Stromal cell of bone marrow (primary cell): ENCODE measurements at regions not wholly inside any gene's neighbourhood (a gene's known extent, or its start where the extent isn't known, plus 50 kb on each side); places are given as distances from the start of the nearest gene placed in this dataset.
A peak's percentile ranks its signal among the peaks of the same experiment; 100 is the strongest.
"Not testable (repeated sequence)": the region's sequence is repeated elsewhere in the genome, so short reads cannot be mapped to it uniquely, and the experiment has no call there.

Experiments used
- DNase-seq: peaks from one replicate; pipeline ENCODE4 v3.0.0-alpha.2; 2012; ENCODE audit warnings: low read depth

GRCh38 chr2:238761868-238762267 lies 86.0 kb upstream of the TWIST2 start:
- no peak for DNase-seq

GRCh38 chr2:238763471-238763995 lies 84.4 kb upstream of the TWIST2 start:
- no peak for DNase-seq

- no peak for DNase-seq
Measured at GRCh38 chr2:238765590-238765989, 82.3 kb upstream of the TWIST2 start.

DNA sequence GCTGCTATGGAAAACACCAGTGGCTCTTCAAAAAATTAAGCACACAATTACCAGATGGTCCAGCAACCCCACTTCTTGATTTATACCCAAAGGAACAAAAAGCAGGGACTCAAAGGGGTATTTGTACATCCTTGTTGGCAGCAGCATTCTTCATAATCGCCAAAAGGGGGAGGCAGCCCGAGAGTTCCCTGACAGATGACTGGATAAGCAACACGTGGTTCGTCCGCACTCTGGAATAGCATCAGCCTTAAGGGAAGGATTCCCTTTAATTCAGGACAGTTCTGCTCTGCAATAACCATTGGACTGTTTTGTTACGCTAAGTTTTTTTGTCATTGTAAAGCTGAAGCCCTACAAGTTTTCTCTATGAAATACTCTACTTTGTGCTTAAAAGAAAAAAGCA lies 76.7 kb upstream of the TWIST2 start:
- DNase-seq = peak; percentile 11

DNA sequence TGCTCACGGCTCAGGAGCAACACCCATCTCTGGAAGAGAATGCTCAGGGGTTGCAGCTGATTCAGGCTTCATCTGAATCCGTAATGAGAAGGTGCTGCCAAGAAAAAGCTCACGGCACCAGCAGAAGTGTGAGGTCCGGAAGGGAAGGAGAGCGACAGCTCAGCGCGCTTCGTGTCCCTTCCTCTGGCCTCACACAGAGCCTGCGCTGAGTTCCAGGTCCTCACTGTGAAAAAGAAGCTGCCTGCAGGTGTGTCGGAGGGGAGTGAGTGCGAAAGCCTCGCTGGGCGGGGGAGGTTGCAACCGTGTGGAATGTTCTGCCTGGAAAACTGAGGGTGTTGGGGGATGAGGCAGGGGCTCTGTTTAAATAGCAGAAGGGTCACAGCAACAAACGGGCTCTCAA lies 76.2 kb upstream of the TWIST2 start:
- DNase-seq = no peak

DNA sequence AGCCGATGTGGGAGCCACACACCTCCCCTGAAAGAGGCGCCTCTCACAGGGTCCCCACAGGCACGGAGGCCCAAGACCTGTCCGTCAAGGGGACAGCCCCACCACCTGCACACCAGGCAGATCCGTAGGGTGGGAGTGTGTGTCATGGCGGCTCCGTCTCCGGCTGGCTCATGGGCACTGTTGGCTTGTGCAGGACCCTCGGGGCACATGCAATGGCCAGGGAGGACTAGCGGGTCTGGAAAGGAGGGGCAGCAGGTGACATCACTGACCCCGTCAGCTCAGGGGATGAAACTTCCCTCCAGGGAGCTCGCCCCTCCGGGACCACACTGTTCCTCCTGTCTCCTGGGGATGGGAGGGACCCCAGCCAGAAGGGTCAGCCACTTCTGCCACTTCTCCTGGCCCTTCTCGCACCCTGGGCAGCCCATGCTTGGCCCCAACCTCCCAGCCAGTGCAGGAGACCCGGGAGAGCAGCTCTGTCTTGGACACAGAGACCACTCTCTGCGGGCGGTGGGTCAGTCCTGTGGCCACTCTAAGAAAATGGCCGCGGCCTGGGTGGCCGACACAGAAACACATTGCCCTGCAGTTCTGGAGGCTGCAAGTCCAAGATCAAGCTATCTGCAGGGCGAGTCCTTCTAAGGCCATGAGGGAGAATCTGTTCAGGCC lies 75.1 kb upstream of the TWIST2 start:
- DNase-seq = no peak

DNA sequence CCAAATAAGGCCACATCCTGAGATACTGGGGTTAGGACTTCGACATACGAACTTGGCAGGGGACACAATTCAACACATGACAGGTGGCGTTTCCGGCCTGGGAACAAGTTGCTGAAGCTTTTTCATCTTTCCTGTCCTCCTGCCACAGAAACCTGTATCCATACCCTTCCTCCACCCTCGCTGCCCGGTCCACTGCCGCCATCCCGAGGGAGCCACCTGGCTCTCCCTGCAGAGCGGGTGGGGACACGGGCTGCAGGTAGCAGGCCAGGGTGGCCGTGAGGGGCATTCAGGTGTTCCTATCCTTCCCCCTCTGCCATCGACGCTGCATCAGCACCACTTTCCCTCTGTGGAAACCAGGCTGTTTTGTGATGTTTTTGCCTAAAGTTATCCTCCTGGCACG lies 74.4 kb upstream of the TWIST2 start:
- DNase-seq = no peak

DNA sequence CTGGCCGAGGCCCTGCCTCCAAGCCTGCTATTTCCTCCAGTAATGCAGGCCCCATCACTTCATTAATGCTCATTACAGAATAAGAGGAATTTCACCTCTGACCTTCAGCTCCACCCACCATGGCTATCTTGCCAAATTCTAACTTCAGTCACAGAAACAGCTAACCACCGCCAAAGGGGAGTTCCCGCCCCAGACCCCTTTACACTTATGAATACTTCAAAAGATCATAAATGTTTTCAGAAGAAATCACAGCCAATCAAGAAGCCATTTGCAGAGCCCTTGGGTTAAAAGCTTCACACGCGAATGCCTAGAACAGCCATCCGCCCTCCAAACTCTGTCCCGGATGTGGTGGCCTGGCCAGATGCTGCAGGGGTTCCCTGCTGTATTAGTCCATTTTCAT lies 73.8 kb upstream of the TWIST2 start:
- DNase-seq = no peak

GRCh38 chr2:238774980-238775509 lies 72.8 kb upstream of the TWIST2 start:
- no peak for DNase-seq

DNA sequence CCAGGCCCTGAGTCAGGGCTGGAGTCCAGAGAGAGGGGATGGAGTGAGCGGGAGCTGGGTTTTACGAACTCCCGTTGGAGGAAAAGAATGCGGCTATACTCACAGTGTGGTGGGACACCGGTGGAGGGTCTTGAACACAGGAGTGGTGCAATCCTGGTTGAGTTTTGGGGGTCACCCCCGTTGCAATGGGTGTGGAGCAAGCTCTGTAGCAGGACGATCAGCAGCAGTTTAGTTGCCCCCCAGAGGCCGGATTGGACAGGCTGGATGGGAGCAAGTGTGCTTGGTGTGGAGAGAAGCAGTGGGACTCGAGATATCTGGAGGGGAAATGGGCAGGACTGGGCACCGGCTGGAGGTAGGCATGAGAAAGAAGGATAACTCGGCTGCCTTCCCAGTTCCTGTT lies 72.3 kb upstream of the TWIST2 start:
- no peak for DNase-seq

DNA sequence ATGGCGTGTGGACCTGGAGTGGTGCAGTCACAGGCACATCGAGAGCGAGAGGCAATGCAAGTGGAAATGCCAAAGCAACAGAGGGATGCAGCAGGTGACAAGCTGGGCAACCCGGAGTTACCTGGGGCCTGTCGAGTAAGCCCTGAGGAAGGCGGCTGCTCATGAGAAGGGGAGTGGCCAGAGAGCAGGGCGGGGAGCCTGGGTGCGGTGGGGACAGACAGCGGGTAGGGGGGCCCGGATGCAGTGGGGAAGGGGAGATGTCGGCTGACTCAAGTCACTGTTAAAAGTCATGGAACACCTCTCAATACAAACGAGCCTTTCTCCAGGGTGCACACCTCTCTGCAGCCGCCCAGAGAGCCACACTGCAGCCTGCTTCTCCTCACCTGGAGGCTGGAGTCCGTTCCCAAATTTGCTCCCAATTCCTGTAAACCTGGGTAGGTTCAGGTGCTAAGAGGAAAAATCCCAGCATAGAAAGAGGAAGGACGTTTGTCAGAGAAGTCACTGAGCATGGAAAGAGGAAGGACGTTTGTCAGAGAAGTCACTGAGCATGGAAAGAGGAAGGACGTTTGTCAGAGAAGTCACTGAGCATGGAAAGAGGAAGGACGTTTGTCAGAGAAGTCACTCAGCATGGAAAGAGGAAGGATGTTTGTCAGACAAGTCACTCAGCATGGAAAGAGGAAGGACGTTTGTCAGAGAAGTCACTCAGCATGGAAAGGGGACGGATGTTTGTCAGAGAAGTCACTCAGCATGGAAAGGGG lies 71.7 kb upstream of the TWIST2 start:
- DNase-seq = no peak

DNA sequence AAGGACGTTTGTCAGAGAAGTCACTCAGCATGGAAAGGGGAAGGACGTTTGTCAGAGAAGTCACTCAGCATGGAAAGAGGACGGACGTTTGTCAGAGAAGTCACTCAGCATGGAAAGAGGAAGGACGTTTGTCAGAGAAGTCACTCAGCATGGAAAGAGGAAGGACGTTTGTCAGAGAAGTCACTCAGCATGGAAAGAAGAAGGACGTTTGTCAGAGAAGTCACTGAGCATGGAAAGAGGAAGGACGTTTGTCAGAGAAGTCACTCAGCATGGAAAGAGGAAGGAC lies 71.2 kb upstream of the TWIST2 start:
- DNase-seq = not testable (repeated sequence)

DNA sequence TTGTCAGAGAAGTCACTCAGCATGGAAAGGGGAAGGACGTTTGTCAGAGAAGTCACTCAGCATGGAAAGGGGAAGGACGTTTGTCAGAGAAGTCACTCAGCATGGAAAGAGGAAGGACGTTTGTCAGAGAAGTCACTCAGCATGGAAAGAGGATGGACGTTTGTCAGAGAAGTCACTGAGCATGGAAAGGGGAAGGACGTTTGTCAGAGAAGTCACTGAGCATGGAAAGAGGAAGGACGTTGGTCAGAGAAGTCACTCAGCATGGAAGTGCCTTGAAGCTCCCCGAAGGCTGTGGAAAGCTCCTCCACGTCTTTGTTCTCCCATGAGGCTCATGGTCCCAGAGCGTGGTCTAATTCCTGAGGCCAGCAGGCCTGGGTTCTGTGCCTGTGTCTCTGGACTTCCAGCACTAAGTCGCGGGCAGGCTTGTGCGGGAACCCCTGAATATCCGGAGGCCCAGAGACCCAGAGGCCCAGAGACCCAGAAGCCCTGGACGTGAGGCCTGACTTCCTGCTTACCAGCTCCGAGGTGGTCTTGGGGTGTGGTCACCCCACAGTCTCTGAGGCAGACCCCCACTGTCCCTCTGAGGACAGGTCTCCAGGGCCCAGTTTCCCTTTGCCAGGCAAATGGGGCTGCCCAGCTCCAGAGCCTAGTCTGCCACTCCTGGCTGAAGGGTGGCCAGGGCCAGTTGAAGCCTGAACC lies 70.4 kb upstream of the TWIST2 start:
- no peak for DNase-seq

DNA sequence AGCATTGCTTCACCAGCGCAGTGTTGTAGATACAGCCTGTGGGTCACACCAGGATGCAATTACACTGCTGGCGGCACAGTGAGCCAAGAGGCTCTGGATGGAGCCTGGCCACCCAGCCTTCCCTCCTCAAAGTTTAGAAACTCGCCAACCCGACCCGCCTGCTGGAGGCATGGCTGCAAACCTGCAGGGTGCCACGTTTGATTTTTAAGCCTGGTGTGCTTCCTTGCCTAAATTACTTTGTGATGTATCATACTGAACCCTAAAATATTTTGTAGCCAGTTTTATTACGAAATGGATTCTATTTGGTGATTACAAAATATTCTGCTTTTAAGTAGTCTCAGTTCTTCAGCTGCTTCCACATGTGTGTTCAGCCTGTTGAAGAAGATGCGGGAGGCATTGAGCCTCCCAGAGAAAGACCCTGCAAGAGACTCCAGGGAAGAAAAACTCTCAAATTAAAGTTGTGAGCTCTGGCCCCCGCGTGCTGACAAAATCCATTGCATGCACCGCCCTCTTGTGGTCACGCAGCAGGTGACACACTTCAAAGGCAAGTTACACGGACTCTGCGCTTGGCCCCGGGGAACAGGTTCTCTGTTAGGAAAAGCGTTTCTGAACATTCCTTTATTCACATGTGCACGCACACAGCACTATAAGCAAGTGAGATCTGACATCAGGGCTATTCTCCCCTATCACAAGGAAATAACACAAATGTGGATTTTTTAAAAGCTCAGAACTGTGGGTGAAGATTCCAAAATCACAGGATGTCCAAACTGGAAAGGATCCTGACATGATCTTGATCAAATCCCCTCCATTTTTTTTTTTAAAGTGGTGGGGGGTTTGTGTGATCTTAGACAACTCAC lies 63.0 kb upstream of the TWIST2 start:
- peak; percentile 54 for DNase-seq

DNA sequence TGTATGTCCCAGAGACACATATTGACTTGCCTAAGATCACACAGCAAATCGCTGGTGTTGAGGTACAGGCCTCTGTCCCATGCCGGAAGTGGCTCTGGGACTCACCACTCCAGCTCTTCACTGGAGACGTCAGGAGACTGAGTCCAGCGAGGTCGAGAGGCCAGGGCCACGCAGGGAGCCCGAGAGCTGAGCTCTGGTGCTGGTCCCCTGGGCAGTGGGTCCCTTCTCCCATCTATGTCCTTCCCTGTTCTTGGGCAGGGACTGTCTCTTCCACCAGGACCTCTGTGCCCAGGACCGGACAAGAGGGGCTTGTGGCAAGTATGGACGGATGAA lies 62.4 kb upstream of the TWIST2 start:
- no peak for DNase-seq

DNA sequence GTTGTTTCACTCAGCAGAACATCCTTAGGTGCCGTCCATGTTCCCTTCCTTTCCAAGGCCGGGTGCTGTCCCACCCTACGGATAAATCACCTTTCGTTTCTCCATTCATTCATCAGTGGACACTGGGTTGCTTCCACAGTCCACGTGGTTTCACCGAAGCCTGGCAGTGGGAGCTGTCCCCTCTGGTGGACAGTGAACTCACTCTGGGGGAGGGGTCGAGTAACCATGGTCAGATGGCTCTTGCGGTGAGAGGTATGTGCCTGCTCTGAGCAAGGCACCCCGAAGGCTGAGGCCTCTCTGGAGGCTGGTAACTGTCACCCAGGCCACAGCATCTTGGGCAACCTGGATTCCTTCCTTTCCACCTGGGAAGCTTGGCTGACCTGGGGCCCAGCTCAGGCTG lies 61.5 kb upstream of the TWIST2 start:
- DNase-seq = no peak

GRCh38 chr2:238786792-238787490 lies 60.9 kb upstream of the TWIST2 start:
- DNase-seq = no peak

GRCh38 chr2:238787501-238787900 lies 60.4 kb upstream of the TWIST2 start:
- DNase-seq = no peak

GRCh38 chr2:238789317-238789806 lies 58.5 kb upstream of the TWIST2 start:
- DNase-seq = no peak

GRCh38 chr2:238790126-238790832 lies 57.6 kb upstream of the TWIST2 start:
- no peak for DNase-seq

GRCh38 chr2:238790833-238791230 lies 57.1 kb upstream of the TWIST2 start:
- no peak for DNase-seq
